SK-N-SH (cell line): ENCODE measurements at regions not wholly inside any gene's neighbourhood (a gene's known extent, or its start where the extent isn't known, plus 50 kb on each side); places are given as distances from the start of the nearest gene placed in this dataset.

Source experiments
- CTCF ChIA-PET: fragments of 300-600, 350-600 bp; formaldehyde crosslinking; extraction: SDS; loops from one replicate; lab custom pipeline; 2021; lab: Yijun Ruan, JAX
- POLR2A ChIA-PET: fragments of 350-600 bp; sonication (Branson Sonifier 250); formaldehyde crosslinking; extraction: SDS; loops from one replicate; lab custom pipeline; 2020; ENCODE audit warnings: antibody characterized with exemption, inconsistent platforms; lab: Yijun Ruan, JAX
- DNase-seq: peaks from one replicate; pipeline ENCODE4 v3.0.0; 2012
- H2AFZ ChIP-seq: fragments of 200-600 bp; sonication (generic); 2 replicates; pipeline ENCODE4 v1.8.1; 2016; ENCODE audit warnings: antibody characterized with exemption, mild to moderate bottlenecking, low read depth
- H3F3A ChIP-seq: fragments of 200-600 bp; sonication (generic); replicated peaks from 2 replicates; pipeline ENCODE3; 2016; ENCODE audit warnings: antibody characterized with exemption, mild to moderate bottlenecking; ENCODE audit not compliant: insufficient read depth
- H3K27ac ChIP-seq, 2 experiments: fragments of 200-500 bp in 1 of 2; fragments of 200-600 bp in 1 of 2; sonication (Bioruptor generic) in 1 of 2; sonication (generic), shearing (Covaris generic) in 1 of 2; 2 replicates each; pipeline versions ENCODE4 v1.5.1 to v1.6.1; 2014 to 2016; ENCODE audit warnings: low read depth in 2 of 2, inconsistent platforms in 1 of 2, low read length in 1 of 2, mild to moderate bottlenecking in 1 of 2, mixed read lengths in 1 of 2
- H3K27me3 ChIP-seq: fragments of 200-600 bp; sonication (generic), shearing (Covaris generic); 2 replicates; pipeline ENCODE4 v1.6.1; 2016; ENCODE audit warnings: mixed run types; ENCODE audit not compliant: insufficient read depth
- H3K36me3 ChIP-seq, 2 experiments: fragments of 200-500 bp in 1 of 2; fragments of 200-600 bp in 1 of 2; sonication (Bioruptor generic) in 1 of 2; sonication (generic) in 1 of 2; replicated peaks in 1 of 2; 2 replicates each; pipeline versions ENCODE3 to v1.5.1; 2014 to 2016; ENCODE audit warnings: low read length in 1 of 2, mild to moderate bottlenecking in 1 of 2; ENCODE audit not compliant: insufficient read depth in 2 of 2, control insufficient read depth in 1 of 2
- H3K4me1 ChIP-seq, 2 experiments: fragments of 200-500 bp in 1 of 2; fragments of 200-600 bp in 1 of 2; sonication (Bioruptor generic) in 1 of 2; sonication (generic), shearing (Covaris generic) in 1 of 2; 2 replicates each; pipeline versions ENCODE4 v1.5.1 to v1.6.1; 2014 to 2016; ENCODE audit warnings: low read depth in 1 of 2, low read length in 1 of 2, mixed run types in 1 of 2; ENCODE audit not compliant: insufficient read depth in 2 of 2, control insufficient read depth in 1 of 2
- H3K4me2 ChIP-seq: fragments of 200-600 bp; sonication (generic), shearing (Covaris generic); 2 replicates; pipeline ENCODE4 v1.6.1; 2017; ENCODE audit warnings: mixed run types
- H3K4me3 ChIP-seq, 2 experiments: fragments of 200-500 bp in 1 of 2; fragments of 200-600 bp in 1 of 2; sonication (Bioruptor generic) in 1 of 2; sonication (generic), shearing (Covaris generic) in 1 of 2; 2 replicates each; pipeline versions ENCODE4 v1.5.1 to v1.8.1; 2014 to 2016; ENCODE audit warnings: low read depth in 2 of 2, inconsistent platforms in 1 of 2, low read length in 1 of 2, mild to moderate bottlenecking in 1 of 2, mixed read lengths in 1 of 2, moderate library complexity in 1 of 2
- H3K79me2 ChIP-seq: fragments of 200-600 bp; sonication (generic); 2 replicates; pipeline ENCODE4 v1.8.1; 2017; ENCODE audit warnings: mild to moderate bottlenecking; ENCODE audit not compliant: insufficient read depth
- H3K9ac ChIP-seq: fragments of 200-600 bp; sonication (generic); 2 replicates; pipeline ENCODE4 v1.6.1; 2017; ENCODE audit warnings: mixed run types
- H3K9me2 ChIP-seq: fragments of 200-600 bp; sonication (generic); 2 replicates; pipeline ENCODE4 v1.6.1; 2017; ENCODE audit warnings: mixed run types
- H3K9me3 ChIP-seq: fragments of 200-600 bp; sonication (generic); 2 replicates; pipeline ENCODE4 v1.6.1; 2017; ENCODE audit warnings: mixed run types, mild to moderate bottlenecking, moderate library complexity
- H4K20me1 ChIP-seq: fragments of 200-600 bp; sonication (generic); 2 replicates; pipeline ENCODE4 v1.6.1; 2017; ENCODE audit warnings: mild to moderate bottlenecking, mixed run types; ENCODE audit not compliant: insufficient read depth
- CHD2 ChIP-seq: fragments of 150-350 bp; IDR thresholded peaks from 2 replicates; pipeline ENCODE4 v1.6.1; 2018; ENCODE audit warnings: low read length; ENCODE audit not compliant: partially characterized antibody
- ELF1 ChIP-seq: IDR thresholded peaks from 2 replicates; pipeline ENCODE4 v1.4.0; 2012
- JUND ChIP-seq: IDR thresholded peaks from 2 replicates; pipeline ENCODE4 v1.4.0; 2012
- MXI1 ChIP-seq: IDR thresholded peaks from 2 replicates; pipeline ENCODE4 v1.6.1; 2012; ENCODE audit warnings: mild to moderate bottlenecking, low read depth, low read length, improper control_type of control experiment
- NRF1 ChIP-seq: IDR thresholded peaks from 2 replicates; pipeline ENCODE4 v1.6.1; 2012; ENCODE audit warnings: low read depth, mild to moderate bottlenecking, low read length
- RAD21 ChIP-seq: IDR thresholded peaks from 2 replicates; pipeline ENCODE4 v1.6.1; 2012; ENCODE audit warnings: mild to moderate bottlenecking, low read length
- RFX5 ChIP-seq: IDR thresholded peaks from 2 replicates; pipeline ENCODE4 v1.6.1; 2012; ENCODE audit warnings: mild to moderate bottlenecking, improper control_type of control experiment, low read length
- SMC3 ChIP-seq: IDR thresholded peaks from 2 replicates; pipeline ENCODE4 v1.6.1; 2012; ENCODE audit warnings: low read depth, low read length, improper control_type of control experiment
- TAF1 ChIP-seq: IDR thresholded peaks from 2 replicates; pipeline ENCODE4 v1.6.1; 2012; ENCODE audit warnings: low read depth, mild to moderate bottlenecking, low read length, moderate library complexity, borderline replicate concordance
- YY1 ChIP-seq: IDR thresholded peaks from 2 replicates; pipeline ENCODE4 v1.4.0; 2012; ENCODE audit warnings: low read depth, mild to moderate bottlenecking
- WGBS: methylation state at CpG from one replicate; pipeline ENCODE4 v1.1.6; 2017; ENCODE audit warnings: low lambda C conversion rate; 5-methylcytosine and 5-hydroxymethylcytosine counted together
- TF ChIP-seq, protein P1 (sequence below): IDR thresholded peaks from 2 replicates; pipeline ENCODE4; 2012
- TF ChIP-seq, protein P2 (sequence below): fragments of 150-350 bp; IDR thresholded peaks from 2 replicates; pipeline ENCODE4 v1.6.1; 2016; ENCODE audit warnings: mild to moderate bottlenecking, low read depth, low read length
- TF ChIP-seq, protein P3 (sequence below): fragments of 200-600 bp; sonication (generic); IDR thresholded peaks from 2 replicates; pipeline ENCODE4 v1.6.1; 2017; ENCODE audit warnings: antibody characterized with exemption, mild to moderate bottlenecking, moderate library complexity
- TF ChIP-seq, protein P4 (sequence below): IDR thresholded peaks from 2 replicates; pipeline ENCODE4 v1.6.1; 2012; ENCODE audit warnings: mild to moderate bottlenecking, low read depth, low read length, moderate library complexity
- TF ChIP-seq, protein P5 (sequence below): IDR thresholded peaks from 2 replicates; pipeline ENCODE4 v1.4.0; 2012; ENCODE audit warnings: low read depth, borderline replicate concordance

DNA sequence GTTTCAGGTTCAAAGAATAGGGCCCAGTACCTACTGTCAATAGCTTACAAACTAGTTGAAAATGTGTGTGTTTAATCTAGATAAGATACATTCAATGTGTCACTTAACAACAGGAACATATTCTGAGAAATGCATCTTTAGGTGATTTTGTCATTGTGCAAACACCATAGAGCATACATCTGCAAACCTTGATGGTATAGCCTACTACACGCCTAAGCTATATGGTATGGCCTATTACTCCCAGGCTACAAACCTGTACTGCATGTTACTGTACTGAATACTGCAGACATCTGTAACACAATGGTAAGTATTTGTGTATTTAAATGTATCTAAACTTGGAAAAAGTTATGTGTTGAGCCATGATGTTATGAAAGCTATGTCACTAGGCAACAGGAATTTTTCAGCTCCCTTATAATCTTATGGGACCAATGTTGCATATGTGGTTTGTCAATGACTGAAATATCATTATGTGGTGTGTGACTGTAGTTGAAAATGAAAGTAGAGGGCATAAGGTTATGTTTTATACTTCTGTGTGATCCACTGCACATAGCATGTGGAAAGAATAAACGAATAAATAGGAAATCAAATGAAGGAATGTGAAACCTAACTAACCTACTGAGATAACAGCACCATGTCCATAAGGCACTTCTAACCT is 129.0 kb upstream of the CAMK1G start:
- no peak overlapping the region for H3K4me3 ChIP-seq
- DNase-seq, result no peak
- CTCF ChIA-PET, result interaction anchor here (0.7 to 1.6 kb wide), 4 partner anchors 17 to 111 kb away, joined by 3 to 6 read pairs (median 4); no protein-coding TSS in a partner anchor
- no peaks in the 10 kb centered on the region for H3K27me3 ChIP-seq
- 78% methylated on average over 2 of the region's 2 CpGs for WGBS
- H3K4me1 ChIP-seq, result peaks cover 0 to 17% of the 10 kb centered on the region in 2 experiments; a peak in 2 of 4 replicates
- no peaks in the 10 kb centered on the region for H3K36me3 ChIP-seq
- H4K20me1 ChIP-seq, result no peaks in the 10 kb centered on the region
- no peaks in the 10 kb centered on the region for H3K9me2 ChIP-seq
- no peak overlapping the region for H3K9ac ChIP-seq
- H3K9me3 ChIP-seq, result no peaks in the 10 kb centered on the region
- H2AFZ ChIP-seq, result no peak overlapping the region
- H3K4me2 ChIP-seq, result no peak overlapping the region
- TF ChIP-seq, protein P1, sequence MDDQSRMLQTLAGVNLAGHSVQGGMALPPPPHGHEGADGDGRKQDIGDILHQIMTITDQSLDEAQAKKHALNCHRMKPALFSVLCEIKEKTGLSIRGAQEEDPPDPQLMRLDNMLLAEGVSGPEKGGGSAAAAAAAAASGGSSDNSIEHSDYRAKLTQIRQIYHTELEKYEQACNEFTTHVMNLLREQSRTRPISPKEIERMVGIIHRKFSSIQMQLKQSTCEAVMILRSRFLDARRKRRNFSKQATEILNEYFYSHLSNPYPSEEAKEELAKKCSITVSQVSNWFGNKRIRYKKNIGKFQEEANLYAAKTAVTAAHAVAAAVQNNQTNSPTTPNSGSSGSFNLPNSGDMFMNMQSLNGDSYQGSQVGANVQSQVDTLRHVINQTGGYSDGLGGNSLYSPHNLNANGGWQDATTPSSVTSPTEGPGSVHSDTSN, result no peak
- TF ChIP-seq NRF1, result no peak
- no peak for TF ChIP-seq CHD2
- no peak for TF ChIP-seq SMC3
- TF ChIP-seq RFX5, result no peak
- TF ChIP-seq, protein P2, sequence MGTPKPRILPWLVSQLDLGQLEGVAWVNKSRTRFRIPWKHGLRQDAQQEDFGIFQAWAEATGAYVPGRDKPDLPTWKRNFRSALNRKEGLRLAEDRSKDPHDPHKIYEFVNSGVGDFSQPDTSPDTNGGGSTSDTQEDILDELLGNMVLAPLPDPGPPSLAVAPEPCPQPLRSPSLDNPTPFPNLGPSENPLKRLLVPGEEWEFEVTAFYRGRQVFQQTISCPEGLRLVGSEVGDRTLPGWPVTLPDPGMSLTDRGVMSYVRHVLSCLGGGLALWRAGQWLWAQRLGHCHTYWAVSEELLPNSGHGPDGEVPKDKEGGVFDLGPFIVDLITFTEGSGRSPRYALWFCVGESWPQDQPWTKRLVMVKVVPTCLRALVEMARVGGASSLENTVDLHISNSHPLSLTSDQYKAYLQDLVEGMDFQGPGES, result no peak
- TF ChIP-seq MXI1, result no peak
- TF ChIP-seq ELF1, result no peak
- TF ChIP-seq JUND, result no peak
- TF ChIP-seq, protein P3, sequence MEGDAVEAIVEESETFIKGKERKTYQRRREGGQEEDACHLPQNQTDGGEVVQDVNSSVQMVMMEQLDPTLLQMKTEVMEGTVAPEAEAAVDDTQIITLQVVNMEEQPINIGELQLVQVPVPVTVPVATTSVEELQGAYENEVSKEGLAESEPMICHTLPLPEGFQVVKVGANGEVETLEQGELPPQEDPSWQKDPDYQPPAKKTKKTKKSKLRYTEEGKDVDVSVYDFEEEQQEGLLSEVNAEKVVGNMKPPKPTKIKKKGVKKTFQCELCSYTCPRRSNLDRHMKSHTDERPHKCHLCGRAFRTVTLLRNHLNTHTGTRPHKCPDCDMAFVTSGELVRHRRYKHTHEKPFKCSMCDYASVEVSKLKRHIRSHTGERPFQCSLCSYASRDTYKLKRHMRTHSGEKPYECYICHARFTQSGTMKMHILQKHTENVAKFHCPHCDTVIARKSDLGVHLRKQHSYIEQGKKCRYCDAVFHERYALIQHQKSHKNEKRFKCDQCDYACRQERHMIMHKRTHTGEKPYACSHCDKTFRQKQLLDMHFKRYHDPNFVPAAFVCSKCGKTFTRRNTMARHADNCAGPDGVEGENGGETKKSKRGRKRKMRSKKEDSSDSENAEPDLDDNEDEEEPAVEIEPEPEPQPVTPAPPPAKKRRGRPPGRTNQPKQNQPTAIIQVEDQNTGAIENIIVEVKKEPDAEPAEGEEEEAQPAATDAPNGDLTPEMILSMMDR, result no peak
- TF ChIP-seq, protein P4, sequence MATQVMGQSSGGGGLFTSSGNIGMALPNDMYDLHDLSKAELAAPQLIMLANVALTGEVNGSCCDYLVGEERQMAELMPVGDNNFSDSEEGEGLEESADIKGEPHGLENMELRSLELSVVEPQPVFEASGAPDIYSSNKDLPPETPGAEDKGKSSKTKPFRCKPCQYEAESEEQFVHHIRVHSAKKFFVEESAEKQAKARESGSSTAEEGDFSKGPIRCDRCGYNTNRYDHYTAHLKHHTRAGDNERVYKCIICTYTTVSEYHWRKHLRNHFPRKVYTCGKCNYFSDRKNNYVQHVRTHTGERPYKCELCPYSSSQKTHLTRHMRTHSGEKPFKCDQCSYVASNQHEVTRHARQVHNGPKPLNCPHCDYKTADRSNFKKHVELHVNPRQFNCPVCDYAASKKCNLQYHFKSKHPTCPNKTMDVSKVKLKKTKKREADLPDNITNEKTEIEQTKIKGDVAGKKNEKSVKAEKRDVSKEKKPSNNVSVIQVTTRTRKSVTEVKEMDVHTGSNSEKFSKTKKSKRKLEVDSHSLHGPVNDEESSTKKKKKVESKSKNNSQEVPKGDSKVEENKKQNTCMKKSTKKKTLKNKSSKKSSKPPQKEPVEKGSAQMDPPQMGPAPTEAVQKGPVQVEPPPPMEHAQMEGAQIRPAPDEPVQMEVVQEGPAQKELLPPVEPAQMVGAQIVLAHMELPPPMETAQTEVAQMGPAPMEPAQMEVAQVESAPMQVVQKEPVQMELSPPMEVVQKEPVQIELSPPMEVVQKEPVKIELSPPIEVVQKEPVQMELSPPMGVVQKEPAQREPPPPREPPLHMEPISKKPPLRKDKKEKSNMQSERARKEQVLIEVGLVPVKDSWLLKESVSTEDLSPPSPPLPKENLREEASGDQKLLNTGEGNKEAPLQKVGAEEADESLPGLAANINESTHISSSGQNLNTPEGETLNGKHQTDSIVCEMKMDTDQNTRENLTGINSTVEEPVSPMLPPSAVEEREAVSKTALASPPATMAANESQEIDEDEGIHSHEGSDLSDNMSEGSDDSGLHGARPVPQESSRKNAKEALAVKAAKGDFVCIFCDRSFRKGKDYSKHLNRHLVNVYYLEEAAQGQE, result no peak
- TF ChIP-seq TAF1, result no peak
- TF ChIP-seq, protein P5, sequence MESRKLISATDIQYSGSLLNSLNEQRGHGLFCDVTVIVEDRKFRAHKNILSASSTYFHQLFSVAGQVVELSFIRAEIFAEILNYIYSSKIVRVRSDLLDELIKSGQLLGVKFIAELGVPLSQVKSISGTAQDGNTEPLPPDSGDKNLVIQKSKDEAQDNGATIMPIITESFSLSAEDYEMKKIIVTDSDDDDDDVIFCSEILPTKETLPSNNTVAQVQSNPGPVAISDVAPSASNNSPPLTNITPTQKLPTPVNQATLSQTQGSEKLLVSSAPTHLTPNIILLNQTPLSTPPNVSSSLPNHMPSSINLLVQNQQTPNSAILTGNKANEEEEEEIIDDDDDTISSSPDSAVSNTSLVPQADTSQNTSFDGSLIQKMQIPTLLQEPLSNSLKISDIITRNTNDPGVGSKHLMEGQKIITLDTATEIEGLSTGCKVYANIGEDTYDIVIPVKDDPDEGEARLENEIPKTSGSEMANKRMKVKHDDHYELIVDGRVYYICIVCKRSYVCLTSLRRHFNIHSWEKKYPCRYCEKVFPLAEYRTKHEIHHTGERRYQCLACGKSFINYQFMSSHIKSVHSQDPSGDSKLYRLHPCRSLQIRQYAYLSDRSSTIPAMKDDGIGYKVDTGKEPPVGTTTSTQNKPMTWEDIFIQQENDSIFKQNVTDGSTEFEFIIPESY, result no peak
- TF ChIP-seq YY1, result no peak
- TF ChIP-seq RAD21, result no peak
- TF ChIP-seq, all 33 proteins: peak for 0
- no peaks in the 10 kb centered on the region for H3K79me2 ChIP-seq
- H3F3A ChIP-seq, result no peaks in the 10 kb centered on the region
- POLR2A ChIA-PET, result interaction anchor here (0.6 kb wide), 1 partner anchor 330 kb away, joined by 3 read pairs; the partner anchor contains the start of gene C1orf74
- H3K27ac ChIP-seq, result no peak overlapping the region
